Adrenal gland (tissue), 5 donors: ENCODE measurements at regions not wholly inside any gene's neighbourhood (a gene's known extent, or its start where the extent isn't known, plus 50 kb on each side); places are given as distances from the start of the nearest gene placed in this dataset.

Experiments used
- POLR2A ChIP-seq, 2 donors: fragments of 450-650 bp; IDR thresholded peaks; one replicate each; pipeline ENCODE4 v1.6.1; 2017; ENCODE audit warnings: antibody characterized with exemption in 2 of 2, mild to moderate bottlenecking in 2 of 2, moderate library complexity in 1 of 2
- TF ChIP-seq, protein P1 (sequence below), 6 experiments: fragments of 450-650 bp in 4 of 6; fragments of 200-600 bp in 2 of 6; sonication (generic) in 1 of 6; IDR thresholded peaks; 1 replicate in 5 of 6; 2 replicates in 1 of 6; pipeline versions ENCODE4 v1.5.1 to v1.8.0; 2016 to 2021; ENCODE audit warnings: antibody characterized with exemption in 6 of 6, mild to moderate bottlenecking in 2 of 6, moderate library complexity in 1 of 6
- donor health status: DM: no; HTN: no; CAD: no.

DNA sequence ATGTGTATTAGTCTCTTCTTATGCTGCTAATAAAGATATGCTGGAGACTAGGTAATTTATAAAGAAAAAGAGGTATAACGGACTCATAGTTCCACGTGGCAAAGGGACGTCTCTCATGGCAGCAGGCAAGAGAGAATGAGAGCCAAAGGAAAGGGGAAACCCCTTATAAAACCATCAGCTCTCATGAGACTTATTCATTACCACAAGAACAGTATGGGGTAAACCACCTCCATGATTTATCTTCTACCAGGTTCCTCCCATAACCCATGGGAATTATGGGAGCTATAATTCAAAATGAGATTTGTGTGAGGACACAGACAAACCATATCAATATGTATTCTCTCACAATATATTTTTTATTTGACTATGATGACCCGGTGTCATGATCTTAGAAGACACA is 109.1 kb downstream of the UTRN start:
- TF ChIP-seq, protein P1, sequence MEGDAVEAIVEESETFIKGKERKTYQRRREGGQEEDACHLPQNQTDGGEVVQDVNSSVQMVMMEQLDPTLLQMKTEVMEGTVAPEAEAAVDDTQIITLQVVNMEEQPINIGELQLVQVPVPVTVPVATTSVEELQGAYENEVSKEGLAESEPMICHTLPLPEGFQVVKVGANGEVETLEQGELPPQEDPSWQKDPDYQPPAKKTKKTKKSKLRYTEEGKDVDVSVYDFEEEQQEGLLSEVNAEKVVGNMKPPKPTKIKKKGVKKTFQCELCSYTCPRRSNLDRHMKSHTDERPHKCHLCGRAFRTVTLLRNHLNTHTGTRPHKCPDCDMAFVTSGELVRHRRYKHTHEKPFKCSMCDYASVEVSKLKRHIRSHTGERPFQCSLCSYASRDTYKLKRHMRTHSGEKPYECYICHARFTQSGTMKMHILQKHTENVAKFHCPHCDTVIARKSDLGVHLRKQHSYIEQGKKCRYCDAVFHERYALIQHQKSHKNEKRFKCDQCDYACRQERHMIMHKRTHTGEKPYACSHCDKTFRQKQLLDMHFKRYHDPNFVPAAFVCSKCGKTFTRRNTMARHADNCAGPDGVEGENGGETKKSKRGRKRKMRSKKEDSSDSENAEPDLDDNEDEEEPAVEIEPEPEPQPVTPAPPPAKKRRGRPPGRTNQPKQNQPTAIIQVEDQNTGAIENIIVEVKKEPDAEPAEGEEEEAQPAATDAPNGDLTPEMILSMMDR (IDR thresholded peaks at IDR 0.05) = no peak
- TF ChIP-seq POLR2A (IDR thresholded peaks at IDR 0.05) = no peak
